GM21526 (cell line): ENCODE measurements at regions not wholly inside any gene's neighbourhood (a gene's known extent, or its start where the extent isn't known, plus 50 kb on each side); places are given as distances from the start of the nearest gene placed in this dataset.
"Not testable (repeated sequence)": the region's sequence is repeated elsewhere in the genome, so short reads cannot be mapped to it uniquely, and the experiment has no call there.

Experiments used
- ATAC-seq: cut with Tn5 transposase; IDR thresholded peaks from one replicate; pipeline ENCODE4 v1.9.1; 2021; ENCODE audit warnings: moderate library complexity; ENCODE audit not compliant: unreplicated experiment, low FRiP score

GRCh38 chr6:93183531-93183972 lies 235.8 kb downstream of the EPHA7 start:
- ATAC-seq = no peak

- no peak for ATAC-seq
These were observed 236.3 kb downstream of the EPHA7 start for GRCh38 chr6:93182938-93183479.

- ATAC-seq = no peak
These were observed 241.4 kb downstream of the EPHA7 start for GRCh38 chr6:93177918-93178317.

GRCh38 chr6:93177438-93177837 lies 241.9 kb downstream of the EPHA7 start:
- ATAC-seq = no peak

GRCh38 chr6:93176070-93176469 lies 243.3 kb downstream of the EPHA7 start:
- peak; percentile 56 for ATAC-seq

- ATAC-seq = not testable (repeated sequence)
These were observed 245.8 kb downstream of the EPHA7 start for GRCh38 chr6:93173573-93173972.

- no peak for ATAC-seq
These were observed 253.4 kb downstream of the EPHA7 start for GRCh38 chr6:93165850-93166430.

- no peak for ATAC-seq
These were observed 254.6 kb downstream of the EPHA7 start for GRCh38 chr6:93164781-93165180.

- no peak for ATAC-seq
These were observed 256.2 kb downstream of the EPHA7 start for GRCh38 chr6:93163146-93163545.

- no peak for ATAC-seq
These were observed 279.8 kb downstream of the EPHA7 start for GRCh38 chr6:93139408-93140081.

- ATAC-seq = no peak
These were observed 283.2 kb downstream of the EPHA7 start for GRCh38 chr6:93136111-93136510.

GRCh38 chr6:93124006-93124632 lies 295.2 kb downstream of the EPHA7 start:
- no peak for ATAC-seq

- no peak for ATAC-seq
These were observed 295.8 kb downstream of the EPHA7 start for GRCh38 chr6:93123585-93123984.

GRCh38 chr6:93120154-93120742 lies 299.1 kb downstream of the EPHA7 start:
- no peak for ATAC-seq

GRCh38 chr6:93105907-93106306 lies 313.5 kb downstream of the EPHA7 start:
- no peak for ATAC-seq

GRCh38 chr6:93105017-93105416 lies 314.3 kb downstream of the EPHA7 start:
- ATAC-seq = no peak

GRCh38 chr6:93104195-93104817 lies 315.1 kb downstream of the EPHA7 start:
- no peak for ATAC-seq

GRCh38 chr6:93088621-93089501 lies 330.5 kb downstream of the EPHA7 start:
- ATAC-seq = no peak

GRCh38 chr6:93087606-93088005 lies 331.8 kb downstream of the EPHA7 start:
- ATAC-seq = no peak

- ATAC-seq = no peak
These were observed 333.0 kb downstream of the EPHA7 start for GRCh38 chr6:93086351-93086750.
